ENCODE measurements at regions not wholly inside any gene's neighbourhood (a gene's known extent, or its start where the extent isn't known, plus 50 kb on each side); places are given as distances from the start of the nearest gene placed in this dataset.

DNA sequence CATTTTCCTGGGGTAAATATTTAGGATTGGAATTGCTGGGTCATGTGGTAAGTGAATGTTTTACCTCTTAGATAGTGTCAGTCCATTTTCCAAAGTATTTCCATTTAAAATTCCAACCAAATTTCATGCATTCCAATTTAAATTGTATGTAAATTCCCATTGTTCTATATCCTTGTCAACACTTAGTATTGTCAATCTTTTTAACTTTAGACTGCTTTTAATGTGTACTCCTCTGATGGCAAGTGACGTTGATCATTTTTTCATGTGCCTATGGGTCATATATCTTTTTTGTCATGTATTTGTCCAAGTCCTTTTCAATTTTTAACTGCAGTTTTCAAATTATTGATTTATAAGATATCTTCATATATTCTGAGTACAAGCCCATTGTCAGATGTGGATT lies 80.8 kb upstream of the FAM20C start:
- no peak for DNase-seq (ENCODE audit: low read depth)
- Histone ChIP-seq H3K27me3 (ENCODE audit: control insufficient read depth, insufficient read depth, low read length) (no peaks in the 10 kb centered on the region), H3K4me3 (ENCODE audit: low read depth, low read length) (no peak overlapping the region), H3K36me3 (ENCODE audit: control insufficient read depth, insufficient read depth, low read length) (no peaks in the 10 kb centered on the region)
- no peak for TF ChIP-seq CTCF (IDR thresholded peaks at IDR 0.05; ENCODE audit: insufficient read depth, low read length, poor library complexity, severe bottlenecking)

- TF ChIP-seq CTCF (IDR thresholded peaks at IDR 0.05; ENCODE audit: insufficient read depth, low read length, poor library complexity, severe bottlenecking), result no peak
- no peaks in the 10 kb centered on the region for H3K27me3 ChIP-seq (ENCODE audit: control insufficient read depth, insufficient read depth, low read length)
- no peaks in the 10 kb centered on the region for H3K36me3 ChIP-seq (ENCODE audit: control insufficient read depth, insufficient read depth, low read length)
- no peak overlapping the region for H3K4me3 ChIP-seq (ENCODE audit: low read depth, low read length)
- DNase-seq (ENCODE audit: low read depth), result no peak
Observed at GRCh38 chr7:112881-113280, 79.5 kb upstream of the FAM20C start.

GRCh38 chr7:115274-115911 lies 77.0 kb upstream of the FAM20C start:
- H3K27me3 ChIP-seq (ENCODE audit: control insufficient read depth, insufficient read depth, low read length), result no peaks in the 10 kb centered on the region
- H3K4me3 ChIP-seq (ENCODE audit: low read depth, low read length), result no peak overlapping the region
- DNase-seq (ENCODE audit: low read depth), result no peak
- no peaks in the 10 kb centered on the region for H3K36me3 ChIP-seq (ENCODE audit: control insufficient read depth, insufficient read depth, low read length)
- TF ChIP-seq CTCF (IDR thresholded peaks at IDR 0.05; ENCODE audit: insufficient read depth, low read length, poor library complexity, severe bottlenecking), result no peak

GRCh38 chr7:116188-116981 lies 76.0 kb upstream of the FAM20C start:
- H3K36me3 ChIP-seq (ENCODE audit: control insufficient read depth, insufficient read depth, low read length), result no peaks in the 10 kb centered on the region
- no peak overlapping the region for H3K4me3 ChIP-seq (ENCODE audit: low read depth, low read length)
- no peak for DNase-seq (ENCODE audit: low read depth)
- H3K27me3 ChIP-seq (ENCODE audit: control insufficient read depth, insufficient read depth, low read length), result no peaks in the 10 kb centered on the region
- no peak for TF ChIP-seq CTCF (IDR thresholded peaks at IDR 0.05; ENCODE audit: insufficient read depth, low read length, poor library complexity, severe bottlenecking)

DNA sequence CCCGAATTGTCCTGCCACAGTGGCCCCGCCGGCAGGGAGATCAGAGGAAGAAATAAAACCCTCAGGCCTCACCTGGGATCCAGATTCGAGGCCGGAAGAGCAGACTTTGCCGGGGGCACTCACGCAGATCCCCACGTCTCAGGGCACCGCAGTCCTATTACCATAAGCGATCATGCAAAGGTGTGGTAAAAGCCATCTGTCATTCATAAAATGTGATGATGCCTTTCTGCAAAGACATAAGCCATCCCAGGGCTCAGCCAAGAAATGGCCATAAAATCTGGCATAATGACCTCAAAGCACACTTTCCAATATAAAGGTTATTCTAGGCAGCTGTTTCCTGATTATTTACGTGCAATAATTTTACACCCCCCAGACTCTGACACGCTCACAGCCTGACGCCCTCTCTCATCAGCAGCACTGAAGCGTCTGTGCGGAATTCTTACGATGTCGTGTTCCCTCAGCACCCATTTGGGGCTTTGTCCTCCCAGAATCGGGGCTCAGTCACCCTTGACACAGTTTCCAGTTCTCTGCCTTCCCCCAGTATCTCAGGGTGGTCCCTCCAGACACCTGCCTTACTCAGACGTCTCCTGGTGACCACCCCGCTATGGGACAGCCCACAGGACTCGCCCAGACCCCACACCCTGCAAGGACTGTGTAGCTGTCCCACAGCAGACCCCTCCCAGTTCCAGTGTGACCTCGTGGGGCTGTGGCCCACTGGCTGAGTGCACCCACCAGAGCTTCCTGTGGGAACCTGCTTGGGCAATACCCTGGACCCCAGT lies 74.3 kb upstream of the FAM20C start:
- no peak for TF ChIP-seq CTCF (IDR thresholded peaks at IDR 0.05; ENCODE audit: insufficient read depth, low read length, poor library complexity, severe bottlenecking)
- H3K4me3 ChIP-seq (ENCODE audit: low read depth, low read length), result no peak overlapping the region

More for the DNA sequence above, 74.3 kb upstream of the FAM20C start:
- Histone ChIP-seq H3K27me3 (ENCODE audit: control insufficient read depth, insufficient read depth, low read length) (no peaks in the 10 kb centered on the region), H3K36me3 (ENCODE audit: control insufficient read depth, insufficient read depth, low read length) (no peaks in the 10 kb centered on the region)
- DNase-seq (ENCODE audit: low read depth), result no peak

Data from kidney epithelial cell (primary cell).